Testis (tissue), 2 donors: ENCODE measurements at regions not wholly inside any gene's neighbourhood (a gene's known extent, or its start where the extent isn't known, plus 50 kb on each side); places are given as distances from the start of the nearest gene placed in this dataset.

Source experiments
- DNase-seq: peaks from one replicate; pipeline ENCODE4 v3.0.0-alpha.2; 2019
- H3K27ac ChIP-seq, 2 donors: fragments of 200-600 bp; sonication (generic); one replicate each; pipeline ENCODE4 v1.5.1; 2019
- H3K27me3 ChIP-seq: fragments of 200-600 bp; sonication (generic); one replicate; pipeline ENCODE4 v1.5.1; 2019
- H3K36me3 ChIP-seq: fragments of 200-600 bp; sonication (generic); one replicate; pipeline ENCODE4 v1.5.1; 2017; ENCODE audit warnings: low read depth; ENCODE audit errors: missing control alignments
- H3K4me1 ChIP-seq: fragments of 200-600 bp; sonication (generic); one replicate; pipeline ENCODE4 v1.5.1; 2019
- H3K4me3 ChIP-seq, 2 donors: fragments of 200-600 bp; sonication (generic); one replicate each; pipeline ENCODE4 v1.5.1; 2017 to 2019
- H3K9me3 ChIP-seq: fragments of 200-600 bp; sonication (generic); one replicate; pipeline ENCODE4 v1.5.1; 2017
- CTCF ChIP-seq, 3 experiments: fragments of 450-650 bp in 2 of 3; fragments of 200-600 bp in 1 of 3; sonication (generic) in 1 of 3; IDR thresholded peaks; one replicate each; pipeline ENCODE4 v1.5.1; 2016 to 2019; ENCODE audit warnings: antibody characterized with exemption in 3 of 3, mild to moderate bottlenecking in 2 of 3, moderate library complexity in 1 of 3
- POLR2A ChIP-seq: fragments of 450-650 bp; IDR thresholded peaks from one replicate; pipeline ENCODE4 v1.6.1; 2017; ENCODE audit warnings: antibody characterized with exemption, mild to moderate bottlenecking, moderate library complexity
- WGBS, 2 donors: methylation state at CpG; one replicate each; pipeline ENCODE4 v1.1.5; 2018; 5-methylcytosine and 5-hydroxymethylcytosine counted together
- intact Hi-C: fragments of 100-400 bp; cut with DNase I; formaldehyde crosslinking; loops from one replicate; pipeline ENCODE4 v1.15.1; 2023; ENCODE audit warnings: low total_unique reads

GRCh38 chr5:38207343-38207742 lies 51.0 kb upstream of the EGFLAM start:
- no peaks in the 10 kb centered on the region for H3K9me3 ChIP-seq
- intact Hi-C loops = no loop called here
- TF ChIP-seq POLR2A = no peak
- peak in 1 of 3 experiments; percentile 21 for TF ChIP-seq CTCF (IDR thresholded peaks at IDR 0.05)
- no peaks in the 10 kb centered on the region for H3K36me3 ChIP-seq
- H3K27ac ChIP-seq = no peak overlapping the region
- no peak overlapping the region for H3K4me3 ChIP-seq
- no peaks in the 10 kb centered on the region for H3K27me3 ChIP-seq
- no peaks in the 10 kb centered on the region for H3K4me1 ChIP-seq
- DNase-seq = no peak

DNA sequence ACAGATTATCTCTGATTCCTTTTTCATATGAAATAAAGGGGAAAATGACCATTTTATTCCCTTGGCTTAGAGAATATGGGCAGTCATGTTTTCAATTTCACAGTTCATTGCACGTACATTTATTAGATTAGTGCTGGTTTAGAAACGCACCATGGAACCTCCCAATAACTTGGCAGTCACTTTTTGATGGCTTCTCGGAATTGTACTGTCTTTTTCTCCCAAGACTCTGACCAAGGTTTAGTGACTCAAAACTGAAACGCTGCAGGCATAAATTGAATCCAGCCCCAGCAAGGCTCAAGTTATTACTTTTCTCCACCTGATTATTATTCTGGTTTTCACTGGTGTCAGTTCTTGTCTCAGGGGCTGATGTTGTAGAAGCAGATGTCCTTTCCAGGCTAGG lies 55.6 kb upstream of the EGFLAM start:
- Histone ChIP-seq H3K9me3 (no peaks in the 10 kb centered on the region), H3K4me3 (no peak overlapping the region), H3K27me3 (no peaks in the 10 kb centered on the region), H3K27ac (no peak overlapping the region), H3K36me3 (no peaks in the 10 kb centered on the region), H3K4me1 (no peaks in the 10 kb centered on the region)
- 81 to 87% methylated on average over 4 of the region's 4 CpGs for WGBS, 2 donors
- no peak for DNase-seq
- intact Hi-C loops = no loop called here
- no peak for TF ChIP-seq POLR2A

DNA sequence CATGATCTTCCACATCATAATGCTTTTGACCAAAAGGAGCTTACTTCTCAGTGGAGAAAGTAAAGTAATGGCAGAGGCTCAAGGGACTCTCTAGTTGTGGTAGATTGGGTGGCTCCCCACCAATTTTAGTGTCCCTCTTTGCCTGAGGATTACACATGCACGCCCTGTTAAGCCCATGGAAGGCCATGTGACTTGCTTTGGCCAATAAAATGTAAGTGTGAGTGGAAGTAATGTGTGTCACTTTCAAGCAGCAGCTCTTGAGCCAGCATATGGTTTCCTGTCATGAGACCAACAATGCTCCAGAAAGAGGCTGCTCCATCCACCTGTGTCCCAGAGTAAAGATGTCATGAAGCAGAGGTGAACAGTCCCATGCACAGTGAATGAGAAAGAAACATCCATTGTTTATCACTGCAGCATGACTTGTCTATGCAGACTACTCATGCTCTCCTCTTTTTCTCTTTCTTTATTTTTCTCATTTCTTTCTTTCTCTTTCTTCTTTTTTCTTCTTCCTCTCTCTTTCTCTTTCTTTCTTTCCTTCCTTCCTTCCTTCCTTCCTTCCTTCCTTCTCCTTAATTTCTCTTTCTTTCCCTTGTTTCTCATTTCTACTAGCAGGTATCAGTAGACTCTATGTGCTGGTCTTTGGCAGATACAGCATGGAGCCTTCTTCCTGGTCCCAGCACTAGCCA lies 57.3 kb upstream of the EGFLAM start:
- intact Hi-C loops = no loop called here
- WGBS, 2 donors = 86 to 92% methylated on average over 1 of the region's 1 CpG
- no peak for TF ChIP-seq POLR2A
- no peak for TF ChIP-seq CTCF (IDR thresholded peaks at IDR 0.05)

GRCh38 chr5:38197118-38197517 lies 61.2 kb upstream of the EGFLAM start:
- DNase-seq = no peak
- no peaks in the 10 kb centered on the region for H3K4me1 ChIP-seq
- no peaks in the 10 kb centered on the region for H3K27me3 ChIP-seq
- H3K36me3 ChIP-seq = no peaks in the 10 kb centered on the region
- 94 to 98% methylated on average over 3 of the region's 3 CpGs for WGBS, 2 donors
- TF ChIP-seq POLR2A (no peak), CTCF (IDR thresholded peaks at IDR 0.05) (no peak)
- H3K27ac ChIP-seq = no peak overlapping the region
- intact Hi-C loops = no loop called here
- H3K4me3 ChIP-seq = no peak overlapping the region
- no peaks in the 10 kb centered on the region for H3K9me3 ChIP-seq

More for the DNA sequence above, 57.3 kb upstream of the EGFLAM start:
- DNase-seq = no peak
- no peaks in the 10 kb centered on the region for H3K9me3 ChIP-seq
- H3K27me3 ChIP-seq = no peaks in the 10 kb centered on the region
- H3K4me3 ChIP-seq = no peak overlapping the region
- H3K27ac ChIP-seq = no peak overlapping the region
- H3K36me3 ChIP-seq = no peaks in the 10 kb centered on the region
- no peaks in the 10 kb centered on the region for H3K4me1 ChIP-seq

DNA sequence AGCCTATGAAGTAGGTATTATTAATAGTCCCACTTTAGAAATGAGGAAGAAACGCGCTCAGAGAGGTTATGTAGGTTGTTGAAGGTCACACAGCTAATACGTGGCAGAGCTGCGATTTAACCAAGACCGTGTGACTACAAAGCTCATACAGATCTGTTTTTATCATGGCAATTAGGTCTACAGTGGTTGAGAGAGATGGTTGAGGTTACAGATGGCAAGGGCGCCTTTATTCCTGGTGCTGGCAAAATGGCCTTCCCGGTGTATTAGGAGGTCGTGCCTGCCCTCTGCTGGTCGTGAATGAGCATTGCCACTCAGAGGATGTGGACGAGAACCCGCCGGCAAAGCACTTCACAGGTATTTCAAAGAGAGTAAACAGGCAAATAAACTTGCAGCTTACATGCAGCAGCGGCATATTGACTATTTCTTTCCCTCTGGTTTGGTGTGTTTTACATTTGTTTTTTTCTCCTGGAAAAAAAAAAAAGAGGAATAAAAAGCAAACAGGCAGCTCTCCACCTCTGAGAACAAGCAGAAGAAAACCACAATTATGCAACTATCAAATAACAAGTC lies 65.3 kb upstream of the EGFLAM start:
- no peaks in the 10 kb centered on the region for H3K9me3 ChIP-seq
- DNase-seq = peak; percentile 87
- H3K4me1 ChIP-seq = no peaks in the 10 kb centered on the region
- H3K27ac ChIP-seq = no peak overlapping the region
- no peak for TF ChIP-seq POLR2A
- TF ChIP-seq CTCF (IDR thresholded peaks at IDR 0.05) = peak; percentile 81 to 86 (median 81)
- WGBS, 2 donors = 19 to 21% methylated on average over 13 of the region's 13 CpGs
- intact Hi-C loops = loop anchor here (5.0 kb wide), 1 partner anchor 356 kb away; no protein-coding TSS in a partner anchor
- no peaks in the 10 kb centered on the region for H3K36me3 ChIP-seq
- H3K27me3 ChIP-seq = no peaks in the 10 kb centered on the region
- no peak overlapping the region for H3K4me3 ChIP-seq
